Liver (tissue), 3 donors: ENCODE measurements at regions not wholly inside any gene's neighbourhood (a gene's known extent, or its start where the extent isn't known, plus 50 kb on each side); places are given as distances from the start of the nearest gene placed in this dataset.

Experiments used
- EGR1 ChIP-seq, 2 donors: IDR thresholded peaks; 2 replicates each; pipeline ENCODE4 v1.6.1; 2016 to 2018; ENCODE audit warnings: antibody characterized with exemption in 2 of 2, low read depth in 2 of 2
- TAF1 ChIP-seq: conservative IDR thresholded peaks from 2 replicates; pipeline ENCODE4 v1.6.1; 2016; ENCODE audit warnings: antibody characterized with exemption, mild to moderate bottlenecking
- TF ChIP-seq, protein P1 (sequence below): fragments of 150-350 bp; IDR thresholded peaks from 2 replicates; pipeline ENCODE4 v1.5.1; 2017; ENCODE audit warnings: improper control_type of control experiment, low read depth, low read length; ENCODE audit not compliant: missing input control
- TF ChIP-seq, protein P2 (sequence below): IDR thresholded peaks from 2 replicates; pipeline ENCODE4 v1.6.1; 2016; ENCODE audit warnings: antibody characterized with exemption
- donor health status: healthy.
- donor health status: healthy.

- no peak for TF ChIP-seq EGR1 (IDR thresholded peaks at IDR 0.05; ENCODE audit: low read depth in 2 of 2)
- TF ChIP-seq, protein P1, sequence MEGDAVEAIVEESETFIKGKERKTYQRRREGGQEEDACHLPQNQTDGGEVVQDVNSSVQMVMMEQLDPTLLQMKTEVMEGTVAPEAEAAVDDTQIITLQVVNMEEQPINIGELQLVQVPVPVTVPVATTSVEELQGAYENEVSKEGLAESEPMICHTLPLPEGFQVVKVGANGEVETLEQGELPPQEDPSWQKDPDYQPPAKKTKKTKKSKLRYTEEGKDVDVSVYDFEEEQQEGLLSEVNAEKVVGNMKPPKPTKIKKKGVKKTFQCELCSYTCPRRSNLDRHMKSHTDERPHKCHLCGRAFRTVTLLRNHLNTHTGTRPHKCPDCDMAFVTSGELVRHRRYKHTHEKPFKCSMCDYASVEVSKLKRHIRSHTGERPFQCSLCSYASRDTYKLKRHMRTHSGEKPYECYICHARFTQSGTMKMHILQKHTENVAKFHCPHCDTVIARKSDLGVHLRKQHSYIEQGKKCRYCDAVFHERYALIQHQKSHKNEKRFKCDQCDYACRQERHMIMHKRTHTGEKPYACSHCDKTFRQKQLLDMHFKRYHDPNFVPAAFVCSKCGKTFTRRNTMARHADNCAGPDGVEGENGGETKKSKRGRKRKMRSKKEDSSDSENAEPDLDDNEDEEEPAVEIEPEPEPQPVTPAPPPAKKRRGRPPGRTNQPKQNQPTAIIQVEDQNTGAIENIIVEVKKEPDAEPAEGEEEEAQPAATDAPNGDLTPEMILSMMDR, result no peak
- TF ChIP-seq, protein P2, sequence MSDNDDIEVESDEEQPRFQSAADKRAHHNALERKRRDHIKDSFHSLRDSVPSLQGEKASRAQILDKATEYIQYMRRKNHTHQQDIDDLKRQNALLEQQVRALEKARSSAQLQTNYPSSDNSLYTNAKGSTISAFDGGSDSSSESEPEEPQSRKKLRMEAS, result no peak
- no peak for TF ChIP-seq TAF1
These were observed 111.1 kb downstream of the CYP26B1 start for GRCh38 chr2:72036595-72036994.
